ENCODE measurements at regions not wholly inside any gene's neighbourhood (a gene's known extent, or its start where the extent isn't known, plus 50 kb on each side); places are given as distances from the start of the nearest gene placed in this dataset.

GRCh38 chr4:30847167-30847566, 127.0 kb downstream of the PCDH7 start:
- ChIA-PET POLR2A (no interaction called here), CTCF (no interaction called here)
- H3K4me3 ChIP-seq (ENCODE audit: low read depth, low read length), result no peak overlapping the region
- TF ChIP-seq CTCF (IDR thresholded peaks at IDR 0.05; ENCODE audit: insufficient read depth, low read length, missing control alignments), result no peak
- DNase-seq (ENCODE audit: low read depth, low spot score), result no peak

DNA sequence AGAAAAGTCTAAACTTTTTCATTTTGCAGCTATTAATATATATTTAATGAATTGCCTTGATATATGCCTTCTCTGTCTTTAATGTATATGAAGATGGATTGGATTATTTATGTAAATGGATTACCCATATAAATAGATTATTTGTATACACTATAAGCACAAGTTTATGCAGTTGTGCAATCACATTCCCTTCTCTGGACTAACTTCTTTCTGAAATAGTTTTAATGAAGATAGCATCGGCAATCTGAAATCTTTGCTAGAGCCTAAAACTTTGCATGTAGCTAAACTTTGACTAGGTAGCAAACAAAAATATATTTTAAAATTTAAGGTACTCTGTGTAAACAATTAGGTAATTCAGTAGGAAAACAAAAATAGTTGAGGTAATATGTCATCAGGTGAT, 127.8 kb downstream of the PCDH7 start:
- H3K4me3 ChIP-seq (ENCODE audit: low read depth, low read length), result no peak overlapping the region
- no peak for DNase-seq (ENCODE audit: low read depth, low spot score)
- ChIA-PET POLR2A (no interaction called here), CTCF (no interaction called here)
- TF ChIP-seq CTCF (IDR thresholded peaks at IDR 0.05; ENCODE audit: insufficient read depth, low read length, missing control alignments), result no peak

- CTCF ChIA-PET, result no interaction called here
- TF ChIP-seq CTCF (IDR thresholded peaks at IDR 0.05; ENCODE audit: insufficient read depth, low read length, missing control alignments), result no peak
- no peak overlapping the region for H3K4me3 ChIP-seq (ENCODE audit: low read depth, low read length)
- no peak for DNase-seq (ENCODE audit: low read depth, low spot score)
- POLR2A ChIA-PET, result no interaction called here
Observed at GRCh38 chr4:30854531-30854930, 134.4 kb downstream of the PCDH7 start.

GRCh38 chr4:30855232-30855631, 135.1 kb downstream of the PCDH7 start:
- no peak overlapping the region for H3K4me3 ChIP-seq (ENCODE audit: low read depth, low read length)
- no peak for TF ChIP-seq CTCF (IDR thresholded peaks at IDR 0.05; ENCODE audit: insufficient read depth, low read length, missing control alignments)
- ChIA-PET POLR2A (no interaction called here), CTCF (no interaction called here)
- DNase-seq (ENCODE audit: low read depth, low spot score), result no peak

GRCh38 chr4:30856795-30857564, 136.8 kb downstream of the PCDH7 start:
- ChIA-PET CTCF (interaction anchor here (0.6 kb wide), 1 partner anchor 1569 kb away, joined by 3 read pairs; no protein-coding TSS in a partner anchor), POLR2A (interaction anchor here (0.7 kb wide), 1 partner anchor 13 kb away, joined by 4 read pairs; no protein-coding TSS in a partner anchor)
- no peak for TF ChIP-seq CTCF (IDR thresholded peaks at IDR 0.05; ENCODE audit: insufficient read depth, low read length, missing control alignments)
- no peak overlapping the region for H3K4me3 ChIP-seq (ENCODE audit: low read depth, low read length)
- DNase-seq (ENCODE audit: low read depth, low spot score), result no peak

- no peak overlapping the region for H3K4me3 ChIP-seq (ENCODE audit: low read depth, low read length)
- TF ChIP-seq CTCF (IDR thresholded peaks at IDR 0.05; ENCODE audit: insufficient read depth, low read length, missing control alignments), result no peak
- no peak for DNase-seq (ENCODE audit: low read depth, low spot score)
- POLR2A ChIA-PET, result no interaction called here
- CTCF ChIA-PET, result no interaction called here
Observed at GRCh38 chr4:30860978-30861377, 140.8 kb downstream of the PCDH7 start.
